ENCODE measurements at regions not wholly inside any gene's neighbourhood (a gene's known extent, or its start where the extent isn't known, plus 50 kb on each side); places are given as distances from the start of the nearest gene placed in this dataset.

DNA sequence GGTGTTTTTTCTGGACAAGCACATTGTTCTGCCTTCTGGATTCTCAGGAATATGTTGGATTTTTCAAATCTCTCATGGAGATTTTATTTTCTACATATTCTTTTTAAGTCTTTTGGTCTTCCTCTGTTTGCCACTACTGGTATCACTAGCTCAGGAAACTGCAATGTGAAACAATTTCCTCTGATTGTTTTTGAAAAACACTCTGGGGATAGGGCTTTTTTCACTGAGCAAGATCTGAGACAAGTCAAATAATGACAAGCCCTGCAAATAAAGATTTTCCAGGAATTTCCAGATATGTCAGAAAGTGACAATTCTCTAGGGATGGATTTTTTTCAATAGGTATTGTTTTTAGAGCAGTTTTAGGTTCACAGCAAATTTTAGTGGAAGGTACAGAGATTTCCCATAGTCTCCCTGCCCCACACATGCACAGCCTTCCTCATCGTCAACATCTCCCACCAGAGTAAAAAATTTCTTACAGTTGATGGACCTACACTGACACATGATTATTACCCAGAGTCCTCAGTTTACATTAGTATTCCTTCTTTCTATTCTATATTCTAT is 86.9 kb upstream of the TMEM161B start:
- H2AFZ ChIP-seq (ENCODE audit: low read length), result no peak overlapping the region
- H3K27ac ChIP-seq (ENCODE audit: insufficient read depth, low read length), result no peak overlapping the region

DNA sequence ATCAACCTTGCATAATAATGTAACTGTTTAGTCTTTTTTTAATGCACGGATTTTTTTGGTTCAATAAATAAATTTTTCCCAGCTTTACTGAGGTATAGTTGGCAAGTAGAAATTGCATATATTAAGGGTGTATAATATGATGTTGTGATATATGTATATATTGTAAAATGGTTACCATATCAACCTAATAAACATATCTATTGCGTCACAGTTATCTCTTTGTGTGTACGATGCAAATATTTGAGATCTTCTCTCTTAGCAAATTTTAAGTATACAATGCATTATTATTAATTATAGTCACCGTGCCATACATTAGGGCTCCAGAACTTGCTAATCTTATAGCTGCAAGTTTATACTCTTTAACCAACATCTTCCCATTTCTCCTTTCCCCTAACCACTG is 57.2 kb upstream of the TMEM161B start:
- no peak overlapping the region for H3K9ac ChIP-seq (ENCODE audit: insufficient read depth, low read length)
- no peaks in the 10 kb centered on the region for H4K20me1 ChIP-seq (ENCODE audit: control insufficient read depth, extremely low read depth, insufficient read depth, low read length)
- H3K9me3 ChIP-seq (ENCODE audit: control insufficient read depth, insufficient read depth, low read depth, low read length), result no peaks in the 10 kb centered on the region
- no peaks in the 10 kb centered on the region for H3K27me3 ChIP-seq (ENCODE audit: control insufficient read depth, insufficient read depth, low read length)
- no peak overlapping the region for H2AFZ ChIP-seq (ENCODE audit: low read length)
- H3K36me3 ChIP-seq (ENCODE audit: control insufficient read depth, insufficient read depth, low read length), result no peaks in the 10 kb centered on the region
- no peak overlapping the region for H3K4me2 ChIP-seq (ENCODE audit: extremely low read depth, insufficient read depth, low read length)
- no peak for TF ChIP-seq EZH2 (IDR thresholded peaks at IDR 0.05; ENCODE audit: low read length, missing control alignments)
- TF ChIP-seq, protein P1, sequence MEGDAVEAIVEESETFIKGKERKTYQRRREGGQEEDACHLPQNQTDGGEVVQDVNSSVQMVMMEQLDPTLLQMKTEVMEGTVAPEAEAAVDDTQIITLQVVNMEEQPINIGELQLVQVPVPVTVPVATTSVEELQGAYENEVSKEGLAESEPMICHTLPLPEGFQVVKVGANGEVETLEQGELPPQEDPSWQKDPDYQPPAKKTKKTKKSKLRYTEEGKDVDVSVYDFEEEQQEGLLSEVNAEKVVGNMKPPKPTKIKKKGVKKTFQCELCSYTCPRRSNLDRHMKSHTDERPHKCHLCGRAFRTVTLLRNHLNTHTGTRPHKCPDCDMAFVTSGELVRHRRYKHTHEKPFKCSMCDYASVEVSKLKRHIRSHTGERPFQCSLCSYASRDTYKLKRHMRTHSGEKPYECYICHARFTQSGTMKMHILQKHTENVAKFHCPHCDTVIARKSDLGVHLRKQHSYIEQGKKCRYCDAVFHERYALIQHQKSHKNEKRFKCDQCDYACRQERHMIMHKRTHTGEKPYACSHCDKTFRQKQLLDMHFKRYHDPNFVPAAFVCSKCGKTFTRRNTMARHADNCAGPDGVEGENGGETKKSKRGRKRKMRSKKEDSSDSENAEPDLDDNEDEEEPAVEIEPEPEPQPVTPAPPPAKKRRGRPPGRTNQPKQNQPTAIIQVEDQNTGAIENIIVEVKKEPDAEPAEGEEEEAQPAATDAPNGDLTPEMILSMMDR (conservative IDR thresholded peaks at IDR 0.05 in 1 of 2, IDR thresholded peaks at IDR 0.05 in 1 of 2; ENCODE audit: low read depth in 1 of 2, low read length in 2 of 2), result no peak
- no peaks in the 10 kb centered on the region for H3K79me2 ChIP-seq (ENCODE audit: control insufficient read depth, insufficient read depth, low read length)
- DNase-seq (ENCODE audit: low read depth in 2 of 2), result no peak
- no peak overlapping the region for H3K27ac ChIP-seq (ENCODE audit: insufficient read depth, low read length)
- no peaks in the 10 kb centered on the region for H3K4me1 ChIP-seq (ENCODE audit: control insufficient read depth, extremely low read depth, insufficient read depth, low read length)
- H3K4me3 ChIP-seq (replicated peaks in 1 of 4; ENCODE audit: control extremely low read depth in 1 of 4, insufficient read depth in 1 of 4, low read depth in 3 of 4, low read length in 4 of 4), result no peak overlapping the region

More for the DNA sequence above, 86.9 kb upstream of the TMEM161B start:
- H3K27me3 ChIP-seq (ENCODE audit: control insufficient read depth, insufficient read depth, low read length), result no peaks in the 10 kb centered on the region
- H3K4me3 ChIP-seq (replicated peaks in 1 of 4; ENCODE audit: control extremely low read depth in 1 of 4, insufficient read depth in 1 of 4, low read depth in 3 of 4, low read length in 4 of 4), result no peak overlapping the region
- H3K9me3 ChIP-seq (ENCODE audit: control insufficient read depth, insufficient read depth, low read depth, low read length), result no peaks in the 10 kb centered on the region
- H3K9ac ChIP-seq (ENCODE audit: insufficient read depth, low read length), result no peak overlapping the region
- H3K4me2 ChIP-seq (ENCODE audit: extremely low read depth, insufficient read depth, low read length), result no peak overlapping the region
- DNase-seq (ENCODE audit: low read depth in 2 of 2), result no peak
- no peaks in the 10 kb centered on the region for H4K20me1 ChIP-seq (ENCODE audit: control insufficient read depth, extremely low read depth, insufficient read depth, low read length)
- no peaks in the 10 kb centered on the region for H3K36me3 ChIP-seq (ENCODE audit: control insufficient read depth, insufficient read depth, low read length)
- no peaks in the 10 kb centered on the region for H3K79me2 ChIP-seq (ENCODE audit: control insufficient read depth, insufficient read depth, low read length)
- TF ChIP-seq EZH2 (IDR thresholded peaks at IDR 0.05; ENCODE audit: low read length, missing control alignments), result no peak
- TF ChIP-seq, protein P1 (conservative IDR thresholded peaks at IDR 0.05 in 1 of 2, IDR thresholded peaks at IDR 0.05 in 1 of 2; ENCODE audit: low read depth in 1 of 2, low read length in 2 of 2), result no peak
- no peaks in the 10 kb centered on the region for H3K4me1 ChIP-seq (ENCODE audit: control insufficient read depth, extremely low read depth, insufficient read depth, low read length)

DNA sequence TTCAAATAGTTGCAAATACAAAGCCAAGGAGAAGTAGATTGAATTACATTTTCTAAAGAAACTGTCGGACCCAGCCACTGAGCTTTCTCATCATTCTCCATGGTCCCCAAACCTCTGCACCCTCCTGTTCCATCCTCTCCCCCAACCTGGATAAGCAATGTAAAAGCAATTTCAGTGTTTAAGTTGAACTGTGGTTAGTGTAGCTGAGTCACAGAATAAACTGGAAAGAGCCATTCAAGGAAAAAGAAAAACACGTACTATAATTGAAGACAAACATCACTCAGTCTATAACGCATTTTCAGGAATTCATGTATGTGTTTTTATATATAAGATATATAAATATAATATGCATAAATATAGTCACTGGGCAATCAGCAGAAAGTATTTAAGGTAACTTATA is 54.1 kb upstream of the TMEM161B start:
- Histone ChIP-seq H3K27me3 (ENCODE audit: control insufficient read depth, insufficient read depth, low read length) (no peaks in the 10 kb centered on the region), H3K9me3 (ENCODE audit: control insufficient read depth, insufficient read depth, low read depth, low read length) (no peaks in the 10 kb centered on the region), H3K79me2 (ENCODE audit: control insufficient read depth, insufficient read depth, low read length) (no peaks in the 10 kb centered on the region), H4K20me1 (ENCODE audit: control insufficient read depth, extremely low read depth, insufficient read depth, low read length) (no peaks in the 10 kb centered on the region), H3K27ac (ENCODE audit: insufficient read depth, low read length) (no peak overlapping the region), H3K36me3 (ENCODE audit: control insufficient read depth, insufficient read depth, low read length) (no peaks in the 10 kb centered on the region), H3K4me3 (replicated peaks in 1 of 4; ENCODE audit: control extremely low read depth in 1 of 4, insufficient read depth in 1 of 4, low read depth in 3 of 4, low read length in 4 of 4) (no peak overlapping the region), H3K4me2 (ENCODE audit: extremely low read depth, insufficient read depth, low read length) (no peak overlapping the region), H3K4me1 (ENCODE audit: control insufficient read depth, extremely low read depth, insufficient read depth, low read length) (no peaks in the 10 kb centered on the region), H2AFZ (ENCODE audit: low read length) (no peak overlapping the region), H3K9ac (ENCODE audit: insufficient read depth, low read length) (no peak overlapping the region)
- peak in 1 of 2 donors; percentile 10 for DNase-seq (ENCODE audit: low read depth in 2 of 2)
- TF ChIP-seq, protein P1 (conservative IDR thresholded peaks at IDR 0.05 in 1 of 2, IDR thresholded peaks at IDR 0.05 in 1 of 2; ENCODE audit: low read depth in 1 of 2, low read length in 2 of 2), result no peak
- TF ChIP-seq EZH2 (IDR thresholded peaks at IDR 0.05; ENCODE audit: low read length, missing control alignments), result no peak

All from fibroblast of lung (primary cell).